Hepatocyte (in vitro differentiated cells): ENCODE measurements at regions not wholly inside any gene's neighbourhood (a gene's known extent, or its start where the extent isn't known, plus 50 kb on each side); places are given as distances from the start of the nearest gene placed in this dataset.

ENCODE experiments used
- DNase-seq: peaks from one replicate; pipeline ENCODE4 v3.0.0-alpha.2; 2016; ENCODE audit warnings: low spot score
- H2AFZ ChIP-seq: fragments of 200-600 bp; sonication (generic); 2 replicates; pipeline ENCODE4 v1.6.0; 2016; ENCODE audit warnings: antibody characterized with exemption, mild to moderate bottlenecking
- H3K27ac ChIP-seq: fragments of 200-600 bp; sonication (generic); 2 replicates; pipeline ENCODE4 v1.5.1; 2016; ENCODE audit warnings: mild to moderate bottlenecking
- H3K27me3 ChIP-seq: fragments of 200-600 bp; sonication (generic); 2 replicates; pipeline ENCODE4 v1.6.1; 2016
- H3K36me3 ChIP-seq: fragments of 200-600 bp; sonication (generic); replicated peaks from 2 replicates; pipeline ENCODE4 v1.5.1; 2016; ENCODE audit warnings: low read depth; ENCODE audit not compliant: insufficient read depth
- H3K4me1 ChIP-seq: fragments of 200-600 bp; sonication (generic); 2 replicates; pipeline ENCODE4 v1.5.1; 2016; ENCODE audit warnings: mild to moderate bottlenecking, moderate library complexity; ENCODE audit not compliant: insufficient read depth
- H3K4me2 ChIP-seq: fragments of 200-600 bp; sonication (generic); 2 replicates; pipeline ENCODE4 v1.6.0; 2016
- H3K4me3 ChIP-seq: fragments of 200-600 bp; sonication (generic); 2 replicates; pipeline ENCODE4 v1.5.1; 2016; ENCODE audit warnings: mild to moderate bottlenecking
- H3K79me2 ChIP-seq: fragments of 200-600 bp; sonication (generic); 2 replicates; pipeline ENCODE4 v1.6.0; 2017; ENCODE audit warnings: mild to moderate bottlenecking
- H3K9me2 ChIP-seq: fragments of 200-600 bp; sonication (generic); replicated peaks from 2 replicates; pipeline ENCODE4 v1.6.0; 2017; ENCODE audit warnings: mild to moderate bottlenecking; ENCODE audit not compliant: insufficient read depth
- H3K9me3 ChIP-seq: fragments of 200-600 bp; sonication (generic); 2 replicates; pipeline ENCODE4 v1.5.1; 2016; ENCODE audit warnings: low read depth, mild to moderate bottlenecking
- H4K20me1 ChIP-seq: fragments of 200-600 bp; sonication (generic); 2 replicates; pipeline ENCODE4 v1.6.0; 2016; ENCODE audit warnings: mild to moderate bottlenecking; ENCODE audit not compliant: insufficient read depth, poor library complexity, severe bottlenecking
- EZH2 ChIP-seq: fragments of 200-600 bp; sonication (generic); IDR thresholded peaks from 2 replicates; pipeline ENCODE4 v1.6.1; 2016; ENCODE audit warnings: antibody characterized with exemption, mild to moderate bottlenecking, borderline replicate concordance
- EZH2phosphoT487 ChIP-seq: fragments of 200-600 bp; sonication (generic); IDR thresholded peaks from one replicate; pipeline ENCODE4 v1.6.1; 2018; ENCODE audit warnings: antibody characterized with exemption, mild to moderate bottlenecking, low read depth, moderate library complexity; ENCODE audit not compliant: unreplicated experiment, severe bottlenecking
- WGBS: methylation state at CpG from one replicate; pipeline ENCODE4 v1.1.6; 2016; ENCODE audit warnings: low lambda C conversion rate; ENCODE audit errors: missing lambda C conversion rate; 5-methylcytosine and 5-hydroxymethylcytosine counted together
- TF ChIP-seq, protein P1 (sequence below): fragments of 200-600 bp; sonication (generic); IDR thresholded peaks from 2 replicates; pipeline ENCODE4 v1.5.1; 2016; ENCODE audit warnings: antibody characterized with exemption, mild to moderate bottlenecking; ENCODE audit not compliant: poor library complexity

DNA sequence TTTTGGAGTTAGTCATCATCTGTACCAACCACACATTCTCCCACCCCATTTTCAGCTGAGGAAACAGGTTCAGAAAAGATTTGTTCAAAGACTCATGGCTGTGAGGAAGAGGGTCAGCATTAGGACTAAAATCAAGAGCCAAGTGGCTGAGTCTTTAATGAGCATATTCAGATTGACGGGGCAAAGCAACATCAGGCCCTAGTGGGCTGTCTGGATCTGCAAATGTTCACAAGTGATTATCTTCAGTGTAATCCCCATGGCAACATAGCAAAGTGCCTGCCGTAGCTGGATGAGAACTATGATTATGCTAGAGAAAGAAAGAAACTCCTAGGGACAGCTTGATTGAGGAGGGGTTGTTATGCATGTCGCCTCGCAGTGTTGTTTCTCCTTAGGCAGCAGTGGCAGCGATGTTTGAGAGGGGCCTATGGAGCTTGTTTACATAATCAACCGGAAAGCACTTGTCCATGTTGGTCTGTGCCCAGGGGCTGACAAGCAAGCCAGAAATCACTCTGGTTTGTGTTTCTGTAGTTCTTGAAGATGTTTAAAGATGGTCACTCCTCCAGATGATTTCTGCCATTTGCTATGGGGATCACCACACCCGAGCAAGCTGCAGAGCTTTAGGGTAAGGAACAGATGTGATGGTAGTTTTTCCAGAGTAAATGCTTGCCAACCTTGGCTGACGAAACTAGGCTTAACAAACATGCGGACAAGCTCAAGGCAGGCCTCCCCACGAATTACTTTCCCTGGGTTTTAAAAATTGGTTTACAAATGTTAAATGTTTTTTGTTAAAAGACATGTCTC is 124.3 kb upstream of the MLIP start:
- H3K9me2 ChIP-seq: no peaks in the 10 kb centered on the region
- no peaks in the 10 kb centered on the region for H3K79me2 ChIP-seq
- peak overlapping the region; percentile 3 for H2AFZ ChIP-seq
- peak; percentile 17 for DNase-seq
- no peak overlapping the region for H3K4me2 ChIP-seq
- H3K4me3 ChIP-seq: no peak overlapping the region
- TF ChIP-seq, protein P1, sequence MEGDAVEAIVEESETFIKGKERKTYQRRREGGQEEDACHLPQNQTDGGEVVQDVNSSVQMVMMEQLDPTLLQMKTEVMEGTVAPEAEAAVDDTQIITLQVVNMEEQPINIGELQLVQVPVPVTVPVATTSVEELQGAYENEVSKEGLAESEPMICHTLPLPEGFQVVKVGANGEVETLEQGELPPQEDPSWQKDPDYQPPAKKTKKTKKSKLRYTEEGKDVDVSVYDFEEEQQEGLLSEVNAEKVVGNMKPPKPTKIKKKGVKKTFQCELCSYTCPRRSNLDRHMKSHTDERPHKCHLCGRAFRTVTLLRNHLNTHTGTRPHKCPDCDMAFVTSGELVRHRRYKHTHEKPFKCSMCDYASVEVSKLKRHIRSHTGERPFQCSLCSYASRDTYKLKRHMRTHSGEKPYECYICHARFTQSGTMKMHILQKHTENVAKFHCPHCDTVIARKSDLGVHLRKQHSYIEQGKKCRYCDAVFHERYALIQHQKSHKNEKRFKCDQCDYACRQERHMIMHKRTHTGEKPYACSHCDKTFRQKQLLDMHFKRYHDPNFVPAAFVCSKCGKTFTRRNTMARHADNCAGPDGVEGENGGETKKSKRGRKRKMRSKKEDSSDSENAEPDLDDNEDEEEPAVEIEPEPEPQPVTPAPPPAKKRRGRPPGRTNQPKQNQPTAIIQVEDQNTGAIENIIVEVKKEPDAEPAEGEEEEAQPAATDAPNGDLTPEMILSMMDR: no peak
- TF ChIP-seq EZH2 (no peak), EZH2phosphoT487 (no peak)
- no peaks in the 10 kb centered on the region for H4K20me1 ChIP-seq
- H3K27me3 ChIP-seq: no peaks in the 10 kb centered on the region
- H3K9me3 ChIP-seq: no peaks in the 10 kb centered on the region
- H3K36me3 ChIP-seq: no peaks in the 10 kb centered on the region
- WGBS: 55% methylated on average over 10 of the region's 10 CpGs
- H3K4me1 ChIP-seq: peaks cover 5% of the 10 kb centered on the region
- H3K27ac ChIP-seq: no peak overlapping the region

DNA sequence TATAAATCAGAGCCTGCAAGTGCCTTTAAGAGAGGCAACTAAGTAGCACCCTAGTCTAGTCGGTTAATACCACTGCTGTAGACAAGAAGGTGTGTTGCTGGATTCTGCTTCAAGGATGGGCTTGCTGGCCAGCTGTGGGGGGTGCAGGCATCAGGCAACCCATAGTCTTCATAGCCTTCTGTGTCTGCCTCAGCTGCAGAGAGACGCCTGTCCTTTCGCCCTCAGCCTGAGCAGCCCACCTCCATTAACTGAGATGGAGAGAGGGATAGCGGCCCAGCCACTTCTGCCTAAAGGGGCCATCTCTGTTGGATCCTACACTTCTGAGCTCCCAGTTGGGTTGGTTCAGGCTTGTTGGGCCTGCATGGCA is 123.7 kb upstream of the MLIP start:
- Histone ChIP-seq H3K36me3 (no peaks in the 10 kb centered on the region), H3K4me3 (no peak overlapping the region), H3K4me2 (no peak overlapping the region), H3K27me3 (no peaks in the 10 kb centered on the region), H2AFZ (no peak overlapping the region), H4K20me1 (no peaks in the 10 kb centered on the region), H3K9me3 (no peaks in the 10 kb centered on the region), H3K4me1 (peaks cover 5% of the 10 kb centered on the region), H3K27ac (no peak overlapping the region), H3K9me2 (no peaks in the 10 kb centered on the region), H3K79me2 (no peaks in the 10 kb centered on the region)
- 97% methylated on average over 4 of the region's 4 CpGs for WGBS
- DNase-seq: no peak
- TF ChIP-seq EZH2 (no peak), EZH2phosphoT487 (no peak)
- TF ChIP-seq, protein P1: no peak

DNA sequence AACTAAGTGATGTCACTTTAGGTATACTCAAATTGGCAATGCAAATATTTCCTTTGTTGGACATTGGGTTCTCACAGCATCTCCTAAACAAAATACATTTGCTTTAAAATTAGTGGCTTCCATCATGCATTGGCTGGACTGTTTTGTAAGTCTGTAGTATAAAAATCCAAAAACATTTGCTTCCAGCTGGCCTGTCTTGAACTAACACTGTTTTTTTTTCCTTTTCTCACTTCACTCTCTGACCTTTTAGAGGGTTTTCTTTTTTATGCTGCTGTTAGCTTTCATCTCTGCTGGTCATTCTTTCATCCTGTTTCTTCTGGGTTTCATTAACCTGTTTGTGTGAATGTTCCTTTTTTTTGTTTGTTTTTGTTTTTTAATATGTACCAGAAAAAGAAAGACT is 121.7 kb upstream of the MLIP start:
- Histone ChIP-seq H4K20me1 (no peaks in the 10 kb centered on the region), H3K36me3 (no peaks in the 10 kb centered on the region), H2AFZ (no peak overlapping the region), H3K27me3 (no peaks in the 10 kb centered on the region), H3K4me3 (no peak overlapping the region), H3K4me1 (peaks cover 5% of the 10 kb centered on the region), H3K9me3 (no peaks in the 10 kb centered on the region), H3K79me2 (no peaks in the 10 kb centered on the region), H3K4me2 (no peak overlapping the region), H3K9me2 (no peaks in the 10 kb centered on the region), H3K27ac (no peak overlapping the region)
- TF ChIP-seq EZH2 (no peak), EZH2phosphoT487 (no peak)
- TF ChIP-seq, protein P1: no peak
- no peak for DNase-seq
